ENCODE measurements at regions not wholly inside any gene's neighbourhood (a gene's known extent, or its start where the extent isn't known, plus 50 kb on each side); places are given as distances from the start of the nearest gene placed in this dataset.

DNA sequence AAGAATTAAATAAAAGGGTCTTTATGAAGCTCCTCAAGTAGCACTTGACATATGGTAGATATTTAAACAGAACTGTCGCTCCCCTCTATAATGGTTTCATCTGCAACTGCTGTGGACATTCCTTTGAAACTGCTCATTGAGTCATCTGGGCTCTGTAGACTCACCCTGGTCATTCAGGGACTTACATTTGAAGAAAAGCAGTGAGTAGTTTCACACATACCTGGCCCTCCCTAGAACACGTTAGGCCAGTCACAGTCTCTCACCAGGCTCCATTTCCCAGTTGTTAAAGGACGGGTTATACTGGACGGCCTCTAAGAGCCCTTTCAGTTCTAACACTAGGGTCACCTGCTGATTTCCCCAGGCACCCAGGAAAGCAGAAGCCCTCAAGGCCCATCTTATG is 217.0 kb downstream of the BCL11B start:
- Mint-ChIP-seq H3K4me3 (ENCODE audit: unreplicated experiment) (no peak overlapping the region), H3K27ac (ENCODE audit: unreplicated experiment) (no peak overlapping the region), H3K9me3 (ENCODE audit: unreplicated experiment) (no peaks in the 10 kb centered on the region), H3K4me1 (ENCODE audit: unreplicated experiment) (no peaks in the 10 kb centered on the region), H3K27me3 (ENCODE audit: unreplicated experiment) (peaks cover 3% of the 10 kb centered on the region), H3K36me3 (ENCODE audit: low read depth, unreplicated experiment) (no peaks in the 10 kb centered on the region)
- no peak for TF ChIP-seq CTCF (IDR thresholded peaks at IDR 0.05; ENCODE audit: unreplicated experiment)
- DNase-seq (ENCODE audit: low spot score): no peak

DNA sequence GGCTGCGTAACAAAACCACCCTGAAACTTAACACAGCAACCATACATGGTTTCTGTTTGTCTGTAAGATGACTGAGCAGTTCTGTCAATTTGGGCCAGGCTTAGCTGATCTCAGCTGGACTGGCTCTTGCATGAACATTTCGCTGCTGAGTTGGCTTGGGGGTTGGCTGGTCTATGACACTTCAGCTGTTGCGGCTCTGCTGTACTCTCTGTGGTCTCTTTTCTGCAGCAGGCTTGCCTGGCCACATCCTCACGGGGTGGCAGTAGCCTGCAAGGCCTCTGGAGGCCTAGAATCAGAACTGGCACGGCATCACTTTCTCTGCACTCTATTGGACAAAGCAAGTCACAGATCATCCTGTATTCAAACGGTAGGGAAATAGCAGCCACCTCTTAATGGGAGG is 216.2 kb downstream of the BCL11B start:
- DNase-seq (ENCODE audit: low spot score): no peak
- peaks cover 3% of the 10 kb centered on the region for H3K27me3 Mint-ChIP-seq (ENCODE audit: unreplicated experiment)
- no peaks in the 10 kb centered on the region for H3K4me1 Mint-ChIP-seq (ENCODE audit: unreplicated experiment)
- no peak overlapping the region for H3K4me3 Mint-ChIP-seq (ENCODE audit: unreplicated experiment)
- H3K36me3 Mint-ChIP-seq (ENCODE audit: low read depth, unreplicated experiment): no peaks in the 10 kb centered on the region
- no peak overlapping the region for H3K27ac Mint-ChIP-seq (ENCODE audit: unreplicated experiment)
- TF ChIP-seq CTCF (IDR thresholded peaks at IDR 0.05; ENCODE audit: unreplicated experiment): no peak
- no peaks in the 10 kb centered on the region for H3K9me3 Mint-ChIP-seq (ENCODE audit: unreplicated experiment)

GRCh38 chr14:99057576-99058083 is 214.4 kb downstream of the BCL11B start:
- H3K27ac Mint-ChIP-seq (ENCODE audit: unreplicated experiment): no peak overlapping the region
- TF ChIP-seq CTCF (IDR thresholded peaks at IDR 0.05; ENCODE audit: unreplicated experiment): no peak

DNA sequence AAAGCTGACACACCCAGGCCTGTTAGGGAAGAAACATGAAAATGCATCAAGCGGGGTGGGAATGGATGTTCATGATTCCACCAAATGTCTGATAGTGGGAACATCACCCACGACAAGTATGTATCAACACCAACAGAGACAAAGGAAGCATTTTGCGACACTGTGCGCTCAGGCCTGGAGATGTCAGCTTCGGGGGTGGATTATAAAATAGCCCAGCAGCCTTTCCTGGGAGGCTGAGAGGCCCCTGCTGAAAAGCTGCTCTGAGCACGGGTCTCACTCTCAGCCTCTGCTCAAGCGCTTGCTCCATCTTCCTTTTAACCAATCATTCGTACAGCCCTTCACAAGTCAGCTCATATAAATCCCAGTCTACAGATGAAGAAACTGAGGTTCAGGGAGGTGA is 213.5 kb downstream of the BCL11B start:
- H3K4me1 Mint-ChIP-seq (ENCODE audit: unreplicated experiment): no peaks in the 10 kb centered on the region
- H3K36me3 Mint-ChIP-seq (ENCODE audit: low read depth, unreplicated experiment): no peaks in the 10 kb centered on the region
- H3K4me3 Mint-ChIP-seq (ENCODE audit: unreplicated experiment): no peak overlapping the region
- peaks cover 3% of the 10 kb centered on the region for H3K27me3 Mint-ChIP-seq (ENCODE audit: unreplicated experiment)
- no peaks in the 10 kb centered on the region for H3K9me3 Mint-ChIP-seq (ENCODE audit: unreplicated experiment)
- DNase-seq (ENCODE audit: low spot score): no peak
- no peak for TF ChIP-seq CTCF (IDR thresholded peaks at IDR 0.05; ENCODE audit: unreplicated experiment)
- no peak overlapping the region for H3K27ac Mint-ChIP-seq (ENCODE audit: unreplicated experiment)

More at GRCh38 chr14:99057576-99058083, 214.4 kb downstream of the BCL11B start:
- Mint-ChIP-seq H3K4me1 (ENCODE audit: unreplicated experiment) (no peaks in the 10 kb centered on the region), H3K36me3 (ENCODE audit: low read depth, unreplicated experiment) (no peaks in the 10 kb centered on the region), H3K4me3 (ENCODE audit: unreplicated experiment) (no peak overlapping the region), H3K9me3 (ENCODE audit: unreplicated experiment) (no peaks in the 10 kb centered on the region), H3K27me3 (ENCODE audit: unreplicated experiment) (peaks cover 3% of the 10 kb centered on the region)
- DNase-seq (ENCODE audit: low spot score): no peak

DNA sequence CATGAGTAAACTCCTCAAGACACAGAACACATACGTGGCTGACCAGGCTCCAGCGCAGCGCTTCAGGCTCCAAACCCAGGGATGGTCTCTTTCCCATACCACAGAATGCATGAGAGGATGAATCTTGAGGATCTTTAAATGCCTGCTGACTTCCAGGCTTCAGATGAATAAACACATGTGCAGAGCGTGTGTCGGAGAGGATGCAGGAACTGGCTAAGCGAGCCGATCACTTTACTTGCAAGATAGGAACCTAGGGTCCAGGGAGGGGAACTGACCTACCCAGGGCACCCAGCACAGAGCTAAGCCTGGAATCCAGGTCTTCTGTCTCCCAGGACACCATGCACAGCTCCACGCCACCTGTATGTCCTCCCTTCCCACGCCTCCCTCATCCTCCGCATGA is 209.8 kb downstream of the BCL11B start:
- H3K9me3 Mint-ChIP-seq (ENCODE audit: unreplicated experiment): no peaks in the 10 kb centered on the region
- peaks cover 3% of the 10 kb centered on the region for H3K27me3 Mint-ChIP-seq (ENCODE audit: unreplicated experiment)
- H3K36me3 Mint-ChIP-seq (ENCODE audit: low read depth, unreplicated experiment): no peaks in the 10 kb centered on the region
- DNase-seq (ENCODE audit: low spot score): no peak
- H3K27ac Mint-ChIP-seq (ENCODE audit: unreplicated experiment): no peak overlapping the region
- TF ChIP-seq CTCF (IDR thresholded peaks at IDR 0.05; ENCODE audit: unreplicated experiment): no peak
- H3K4me1 Mint-ChIP-seq (ENCODE audit: unreplicated experiment): no peaks in the 10 kb centered on the region
- no peak overlapping the region for H3K4me3 Mint-ChIP-seq (ENCODE audit: unreplicated experiment)
